OCI-LY1 (cell line): ENCODE measurements at regions not wholly inside any gene's neighbourhood (a gene's known extent, or its start where the extent isn't known, plus 50 kb on each side); places are given as distances from the start of the nearest gene placed in this dataset.

Experiments
- EZH2 ChIP-seq: fragments of 200-600 bp; sonication (generic), shearing (Covaris generic); IDR thresholded peaks from 2 replicates; pipeline ENCODE4 v1.8.0; 2017; ENCODE audit warnings: borderline replicate concordance, mixed run types, mild to moderate bottlenecking, antibody characterized with exemption, low read length, moderate library complexity, mixed read lengths
- TF ChIP-seq, protein P1 (sequence below): fragments of 200-600 bp; sonication (generic), shearing (Covaris generic); IDR thresholded peaks from 2 replicates; pipeline ENCODE4 v1.5.1; 2017; ENCODE audit warnings: mild to moderate bottlenecking, antibody characterized with exemption, low read length, moderate library complexity, mixed read lengths

DNA sequence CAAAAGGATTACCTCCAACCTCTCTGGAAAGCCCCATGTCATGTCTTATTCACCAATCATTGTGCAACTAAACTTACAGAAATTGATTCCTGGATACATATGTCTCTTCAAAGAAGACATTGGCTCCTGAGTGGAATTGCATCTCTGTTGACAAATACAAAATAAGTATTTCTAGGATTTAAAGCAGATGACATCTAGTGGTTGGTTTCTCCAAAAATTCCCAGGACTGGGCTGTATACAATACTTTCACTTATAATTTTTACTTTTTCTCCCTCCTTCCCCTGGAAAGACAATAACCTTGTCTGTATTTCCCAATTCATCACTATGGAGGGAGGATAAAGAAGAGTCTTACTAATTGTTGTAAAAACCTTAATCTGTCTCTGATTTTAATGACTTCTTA lies 1347.4 kb downstream of the NCAM2 start:
- TF ChIP-seq, protein P1, sequence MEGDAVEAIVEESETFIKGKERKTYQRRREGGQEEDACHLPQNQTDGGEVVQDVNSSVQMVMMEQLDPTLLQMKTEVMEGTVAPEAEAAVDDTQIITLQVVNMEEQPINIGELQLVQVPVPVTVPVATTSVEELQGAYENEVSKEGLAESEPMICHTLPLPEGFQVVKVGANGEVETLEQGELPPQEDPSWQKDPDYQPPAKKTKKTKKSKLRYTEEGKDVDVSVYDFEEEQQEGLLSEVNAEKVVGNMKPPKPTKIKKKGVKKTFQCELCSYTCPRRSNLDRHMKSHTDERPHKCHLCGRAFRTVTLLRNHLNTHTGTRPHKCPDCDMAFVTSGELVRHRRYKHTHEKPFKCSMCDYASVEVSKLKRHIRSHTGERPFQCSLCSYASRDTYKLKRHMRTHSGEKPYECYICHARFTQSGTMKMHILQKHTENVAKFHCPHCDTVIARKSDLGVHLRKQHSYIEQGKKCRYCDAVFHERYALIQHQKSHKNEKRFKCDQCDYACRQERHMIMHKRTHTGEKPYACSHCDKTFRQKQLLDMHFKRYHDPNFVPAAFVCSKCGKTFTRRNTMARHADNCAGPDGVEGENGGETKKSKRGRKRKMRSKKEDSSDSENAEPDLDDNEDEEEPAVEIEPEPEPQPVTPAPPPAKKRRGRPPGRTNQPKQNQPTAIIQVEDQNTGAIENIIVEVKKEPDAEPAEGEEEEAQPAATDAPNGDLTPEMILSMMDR = no peak
- no peak for TF ChIP-seq EZH2
